Endothelial cell of umbilical vein (primary cell): ENCODE measurements at regions not wholly inside any gene's neighbourhood (a gene's known extent, or its start where the extent isn't known, plus 50 kb on each side); places are given as distances from the start of the nearest gene placed in this dataset.

ENCODE experiments used
- BruUV-seq: library from RNA; stranded (reverse); fragments of 400-500 nt; replicated peaks from 2 replicates; lab custom pipeline; 2021; lab: Mats Ljungman, UMichigan
- CTCF ChIA-PET: fragments of 300-600, 350-600 bp; sonication (Branson Sonifier 250); formaldehyde crosslinking; loops from one replicate; lab custom pipeline; 2021; ENCODE audit warnings: antibody characterized with exemption, inconsistent platforms; lab: Charles Lee
- POLR2A ChIA-PET: fragments of 300-600, 350-600 bp; sonication (Branson Sonifier 250); formaldehyde crosslinking; loops from one replicate; lab custom pipeline; 2021; ENCODE audit warnings: antibody characterized with exemption, inconsistent platforms; lab: Charles Lee
- DNase-seq: peaks from one replicate; pipeline ENCODE4 v3.0.0-alpha.2; 2011; ENCODE audit warnings: low read depth, low spot score
- FAIRE-seq: peaks from 2 replicates; lab custom pipeline; 2011; peaks lifted over from hg19 to GRCh38; lab: Jason Lieb, UNC
- H2AFZ ChIP-seq: 2 replicates; pipeline ENCODE4 v1.6.0; 2012; ENCODE audit warnings: low read depth, low read length, control low read depth, inconsistent platforms
- H3K27ac ChIP-seq: 2 replicates; pipeline ENCODE4 v1.5.1; 2011; ENCODE audit warnings: low read depth, mild to moderate bottlenecking, control low read depth, low read length, moderate library complexity; ENCODE audit not compliant: insufficient read depth
- H3K27me3 ChIP-seq, 2 experiments: 2 replicates each; pipeline versions ENCODE4 v1.6.0 to v1.6.1; 2011; ENCODE audit warnings: low read length in 2 of 2, mixed read lengths in 1 of 2; ENCODE audit not compliant: control insufficient read depth in 2 of 2, insufficient read depth in 2 of 2
- H3K36me3 ChIP-seq, 2 experiments: 2 replicates in 1 of 2; 3 replicates in 1 of 2; pipeline ENCODE4 v1.5.1; 2011; ENCODE audit warnings: low read length in 2 of 2, mild to moderate bottlenecking in 1 of 2, moderate library complexity in 1 of 2; ENCODE audit not compliant: control insufficient read depth in 2 of 2, insufficient read depth in 2 of 2; ENCODE audit errors: extremely low read depth in 1 of 2
- H3K4me1 ChIP-seq: 3 replicates; pipeline ENCODE4 v1.5.1; 2011; ENCODE audit warnings: mild to moderate bottlenecking, low read length; ENCODE audit not compliant: control insufficient read depth, insufficient read depth; ENCODE audit errors: extremely low read depth
- H3K4me2 ChIP-seq: 2 replicates; pipeline ENCODE4 v1.6.1; 2011; ENCODE audit warnings: low read length, control low read depth, mixed read lengths; ENCODE audit not compliant: insufficient read depth
- H3K4me3 ChIP-seq, 3 experiments: fragments of 200-600 bp in 1 of 3; sonication (generic), shearing (Covaris generic) in 1 of 3; replicated peaks in 1 of 3; 2 replicates each; pipeline ENCODE4 v1.5.1; 2011 to 2016; ENCODE audit warnings: control low read depth in 3 of 3, low read length in 3 of 3, mild to moderate bottlenecking in 2 of 3, inconsistent platforms in 1 of 3, low read depth in 1 of 3, moderate library complexity in 1 of 3; ENCODE audit not compliant: insufficient read depth in 1 of 3
- H3K79me2 ChIP-seq: 2 replicates; pipeline ENCODE4 v1.6.0; 2012; ENCODE audit warnings: low read length, inconsistent platforms; ENCODE audit not compliant: control insufficient read depth, insufficient read depth
- H3K9ac ChIP-seq: replicated peaks from 2 replicates; pipeline ENCODE3; 2011; ENCODE audit warnings: low read length, control low read depth; ENCODE audit not compliant: insufficient read depth; ENCODE audit errors: extremely low read depth
- H3K9me1 ChIP-seq: replicated peaks from 3 replicates; pipeline ENCODE4 v1.6.0; 2011; ENCODE audit warnings: mild to moderate bottlenecking, low read length; ENCODE audit not compliant: control insufficient read depth, insufficient read depth; ENCODE audit errors: extremely low read depth
- H3K9me3 ChIP-seq: replicated peaks from 2 replicates; pipeline ENCODE4 v1.5.1; 2012; ENCODE audit warnings: low read length, inconsistent platforms; ENCODE audit not compliant: control insufficient read depth, insufficient read depth
- H4K20me1 ChIP-seq: replicated peaks from 2 replicates; pipeline ENCODE3; 2011; ENCODE audit warnings: mild to moderate bottlenecking, low read length; ENCODE audit not compliant: control insufficient read depth, insufficient read depth; ENCODE audit errors: extremely low read depth
- CTCF ChIP-seq, 2 donors: IDR thresholded peaks; 1 replicate in 1 of 2; 2 replicates in 1 of 2; pipeline ENCODE4 v1.5.1; 2011; ENCODE audit warnings: low read length in 2 of 2, mild to moderate bottlenecking in 2 of 2, moderate library complexity in 2 of 2, control low read depth in 1 of 2, inconsistent platforms in 1 of 2, low read depth in 1 of 2; ENCODE audit not compliant: insufficient read depth in 1 of 2; ENCODE audit errors: extremely low read depth in 1 of 2
- EZH2 ChIP-seq: IDR thresholded peaks from 2 replicates; pipeline ENCODE4 v1.6.1; 2012; ENCODE audit warnings: borderline replicate concordance, low read depth, mild to moderate bottlenecking, moderate library complexity, low read length, inconsistent platforms; ENCODE audit not compliant: severe bottlenecking
- FOS ChIP-seq: IDR thresholded peaks from 2 replicates; pipeline ENCODE4 v1.6.1; 2011; ENCODE audit warnings: mild to moderate bottlenecking, low read length, moderate library complexity, borderline replicate concordance; ENCODE audit not compliant: insufficient read depth
- GATA2 ChIP-seq: IDR thresholded peaks from 2 replicates; pipeline ENCODE4 v1.7.0; 2011; ENCODE audit warnings: low read depth, mild to moderate bottlenecking, moderate library complexity, mixed read lengths, low read length; ENCODE audit not compliant: insufficient read length, insufficient read depth
- JUN ChIP-seq: IDR thresholded peaks from 2 replicates; pipeline ENCODE4 v1.6.1; 2011; ENCODE audit warnings: borderline replicate concordance, low read depth; ENCODE audit not compliant: insufficient read length, insufficient read depth
- MAX ChIP-seq: IDR thresholded peaks from 2 replicates; pipeline ENCODE4 v1.6.1; 2011; ENCODE audit not compliant: insufficient read depth, insufficient read length
- MYC ChIP-seq: IDR thresholded peaks from one replicate; pipeline ENCODE4 v1.6.1; 2011; ENCODE audit warnings: mild to moderate bottlenecking, low read depth, low read length
- POLR2A ChIP-seq: IDR thresholded peaks from 2 replicates; pipeline ENCODE4 v1.6.1; 2012; ENCODE audit warnings: low read depth, mild to moderate bottlenecking, control low read depth, low read length
- POLR2AphosphoS5 ChIP-seq: IDR thresholded peaks from 2 replicates; pipeline ENCODE4 v1.6.1; 2012; ENCODE audit warnings: low read depth, mild to moderate bottlenecking, control low read depth, low read length, moderate library complexity; ENCODE audit not compliant: insufficient read depth
- dilution Hi-C: fragments of 300-500 bp; cut with MboI; formaldehyde crosslinking; loops from one replicate; pipeline ENCODE4 v1.15.0; 2019; ENCODE audit warnings: low sequenced_read_pairs; ENCODE audit not compliant: extremely low pct_ligation_motif_present
- intact Hi-C: fragments of 100-400 bp; cut with micrococcal nuclease; formaldehyde crosslinking; loops from one replicate; pipeline ENCODE4 v1.10.0; 2022

- CTCF ChIA-PET, result no interaction called here
- FAIRE-seq (no peak), DNase-seq (no peak)
Observed at GRCh38 chr6:208938-209337, 83.3 kb upstream of the DUSP22 start.

More at GRCh38 chr6:208938-209337, 83.3 kb upstream of the DUSP22 start:
- BruUV-seq, result no TSS peak
- Histone ChIP-seq H2AFZ (no peak overlapping the region), H3K9me3 (no peaks in the 10 kb centered on the region), H3K27ac (no peak overlapping the region), H3K9me1 (no peaks in the 10 kb centered on the region), H3K36me3 (no peaks in the 10 kb centered on the region), H3K4me2 (no peak overlapping the region), H3K4me3 (no peak overlapping the region), H4K20me1 (no peaks in the 10 kb centered on the region), H3K79me2 (no peaks in the 10 kb centered on the region), H3K27me3 (no peaks in the 10 kb centered on the region), H3K9ac (no peak overlapping the region), H3K4me1 (no peaks in the 10 kb centered on the region)
- POLR2A ChIA-PET, result no interaction called here
- dilution Hi-C loops (no loop called here), intact Hi-C loops (no loop called here)
- TF ChIP-seq JUN (no peak), CTCF (IDR thresholded peaks at IDR 0.05; ENCODE audit: extremely low read depth in 1 of 2, insufficient read depth in 1 of 2, low read depth in 1 of 2, low read length in 2 of 2) (no peak), EZH2 (no peak), POLR2AphosphoS5 (no peak), GATA2 (no peak), POLR2A (no peak), MAX (no peak), MYC (no peak), FOS (no peak)
